Inferior parietal cortex (tissue), 1 donor: ENCODE measurements at regions not wholly inside any gene's neighbourhood (a gene's known extent, or its start where the extent isn't known, plus 50 kb on each side); places are given as distances from the start of the nearest gene placed in this dataset.

Experiments
- DNase-seq: peaks from one replicate; pipeline ENCODE4 v3.0.0-alpha.2; 2016; ENCODE audit errors: extremely low spot score

DNA sequence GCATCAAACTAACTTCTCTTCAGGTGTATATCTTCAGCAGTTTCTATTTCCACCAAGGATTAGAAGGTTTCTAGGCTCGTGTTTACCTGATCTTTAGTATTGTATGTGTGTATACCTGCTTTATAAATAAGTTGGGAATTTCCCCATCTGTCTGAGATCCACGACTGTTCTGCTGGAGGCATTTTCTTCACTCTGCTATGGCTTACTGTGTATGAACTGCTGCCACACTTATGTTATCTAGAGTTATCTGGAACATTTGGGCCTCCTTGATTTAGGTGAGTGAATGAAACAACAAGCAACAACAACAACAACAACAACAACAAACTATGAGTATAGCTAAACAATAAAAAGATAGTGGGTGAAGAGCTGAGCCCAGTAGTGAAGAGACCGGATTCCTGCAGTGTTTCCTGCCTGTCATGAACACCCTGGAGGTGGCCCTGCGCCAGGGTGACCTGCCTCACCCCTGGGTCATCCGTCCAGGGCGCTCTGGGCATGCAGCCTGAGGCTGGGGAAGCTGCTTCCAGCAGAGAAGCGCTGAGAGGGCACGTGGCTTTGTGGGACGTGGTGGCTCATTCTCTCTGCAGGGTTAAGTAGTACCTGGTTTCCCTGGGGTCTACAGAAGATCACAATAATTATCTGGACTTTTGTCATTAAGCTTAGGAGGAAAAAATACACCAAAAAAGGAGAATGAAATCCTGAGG is 56.1 kb upstream of the GATA6 start:
- no peak for DNase-seq

DNA sequence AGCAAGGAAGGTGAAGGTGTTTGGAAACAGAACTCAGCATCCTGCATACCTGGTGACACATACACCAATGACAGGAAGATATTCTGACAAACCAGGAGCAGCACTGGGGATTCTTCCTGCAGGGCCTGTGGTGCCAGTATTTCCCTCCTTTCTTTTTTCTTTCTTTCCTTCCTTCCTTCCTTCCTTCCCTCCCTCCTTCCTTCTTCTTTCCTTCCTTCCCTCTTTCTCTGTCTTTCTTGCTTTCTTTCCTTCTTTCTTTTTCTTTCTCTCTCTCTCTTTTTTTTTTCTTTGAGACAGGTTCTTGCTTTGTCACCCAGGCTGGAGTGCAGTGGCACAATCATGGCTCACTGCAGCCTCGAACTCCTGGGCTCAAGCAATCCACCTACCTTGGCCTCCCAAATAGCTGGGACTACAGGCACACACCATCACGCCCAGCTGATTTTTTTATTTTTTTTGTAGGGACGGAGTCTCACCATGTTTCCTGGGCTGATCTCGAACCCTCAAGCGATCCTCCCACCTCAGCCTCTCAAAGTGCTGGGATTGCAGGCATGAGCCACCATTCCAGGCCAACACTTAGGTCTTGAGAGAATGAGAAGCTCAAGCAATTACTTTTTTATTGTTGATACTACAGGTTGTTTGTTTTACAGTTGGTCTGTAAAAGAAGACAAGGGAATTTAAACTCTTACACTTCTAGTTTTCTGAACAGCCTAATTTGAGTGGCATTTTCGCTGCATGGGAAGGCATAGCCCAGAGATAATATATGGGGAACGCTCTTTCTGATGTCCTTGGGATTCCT is 54.7 kb upstream of the GATA6 start:
- DNase-seq, result no peak

DNA sequence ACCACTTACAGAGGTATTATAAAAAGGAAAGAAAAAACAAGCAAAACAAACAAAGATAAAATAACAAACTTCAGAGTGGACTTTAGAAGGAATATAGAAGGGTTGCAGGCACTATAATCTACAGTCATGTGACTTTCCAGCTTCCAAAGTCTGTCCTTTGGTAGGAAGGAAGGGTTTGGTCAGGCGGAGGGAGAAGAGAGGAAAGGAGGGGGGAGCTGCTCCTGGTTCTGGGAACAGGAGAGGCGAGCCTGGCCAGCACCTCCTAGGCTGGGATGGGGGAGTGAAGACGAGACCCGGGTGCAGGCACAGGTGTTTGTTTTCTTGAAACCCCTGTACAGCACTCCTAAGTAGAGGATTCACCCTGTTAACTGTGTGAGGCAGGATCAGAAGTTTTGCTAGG is 53.8 kb upstream of the GATA6 start:
- DNase-seq, result no peak
